MG63 (cell line): ENCODE measurements at regions not wholly inside any gene's neighbourhood (a gene's known extent, or its start where the extent isn't known, plus 50 kb on each side); places are given as distances from the start of the nearest gene placed in this dataset.
A peak's percentile ranks its signal among the peaks of the same experiment; 100 is the strongest.
"Not testable (repeated sequence)": the region's sequence is repeated elsewhere in the genome, so short reads cannot be mapped to it uniquely, and the experiment has no call there.

Experiments
- DNase-seq: peaks from one replicate; pipeline ENCODE4 v3.0.0-alpha.2; 2020
- H3K27me3 ChIP-seq: fragments of 250-450 bp; sonication (Bioruptor Pico); 2 replicates; pipeline ENCODE4 v1.5.1; 2020; ENCODE audit warnings: mild to moderate bottlenecking, moderate library complexity
- H3K36me3 ChIP-seq: fragments of 250-450 bp; sonication (Bioruptor Pico); 2 replicates; pipeline ENCODE4 v1.5.1; 2020; ENCODE audit warnings: mild to moderate bottlenecking, moderate library complexity
- H3K4me3 ChIP-seq: fragments of 250-450 bp; sonication (Bioruptor Pico); 2 replicates; pipeline ENCODE4 v1.5.1; 2020; ENCODE audit warnings: mild to moderate bottlenecking, moderate library complexity
- H3K9me3 ChIP-seq: fragments of 250-450 bp; sonication (Bioruptor Pico); 2 replicates; pipeline ENCODE4 v1.5.1; 2020; ENCODE audit warnings: mild to moderate bottlenecking, moderate library complexity

DNA sequence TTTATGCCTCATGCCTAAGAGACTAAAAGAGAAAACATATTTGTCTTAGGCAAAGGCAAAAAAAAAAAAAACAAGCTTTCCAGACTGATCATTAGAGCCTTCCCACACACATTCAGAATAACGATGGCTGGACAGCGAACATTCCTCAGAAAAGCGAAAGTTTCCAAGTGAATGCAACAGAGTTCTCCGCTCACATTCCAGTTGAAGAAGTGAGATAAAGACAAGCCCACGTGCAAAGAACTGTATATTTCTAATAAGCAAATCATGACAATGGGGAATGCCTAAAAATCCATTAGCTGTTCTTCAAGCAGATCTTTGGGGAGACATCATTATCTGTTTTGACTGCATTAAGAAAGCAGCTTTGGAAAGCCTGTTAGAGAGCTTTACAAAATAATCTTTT lies 347.9 kb downstream of the METTL4 start:
- Histone ChIP-seq H3K4me3 (no peak overlapping the region), H3K36me3 (no peaks in the 10 kb centered on the region), H3K27me3 (no peaks in the 10 kb centered on the region), H3K9me3 (no peaks in the 10 kb centered on the region)
- no peak for DNase-seq

GRCh38 chr18:2223849-2224248 lies 347.5 kb downstream of the METTL4 start:
- no peak for DNase-seq
- no peaks in the 10 kb centered on the region for H3K27me3 ChIP-seq
- H3K36me3 ChIP-seq, result no peaks in the 10 kb centered on the region
- H3K9me3 ChIP-seq, result no peaks in the 10 kb centered on the region
- H3K4me3 ChIP-seq, result no peak overlapping the region

GRCh38 chr18:2236232-2236631 lies 335.1 kb downstream of the METTL4 start:
- DNase-seq, result no peak
- Histone ChIP-seq H3K27me3 (no peaks in the 10 kb centered on the region), H3K36me3 (no peaks in the 10 kb centered on the region), H3K4me3 (no peak overlapping the region), H3K9me3 (no peaks in the 10 kb centered on the region)

DNA sequence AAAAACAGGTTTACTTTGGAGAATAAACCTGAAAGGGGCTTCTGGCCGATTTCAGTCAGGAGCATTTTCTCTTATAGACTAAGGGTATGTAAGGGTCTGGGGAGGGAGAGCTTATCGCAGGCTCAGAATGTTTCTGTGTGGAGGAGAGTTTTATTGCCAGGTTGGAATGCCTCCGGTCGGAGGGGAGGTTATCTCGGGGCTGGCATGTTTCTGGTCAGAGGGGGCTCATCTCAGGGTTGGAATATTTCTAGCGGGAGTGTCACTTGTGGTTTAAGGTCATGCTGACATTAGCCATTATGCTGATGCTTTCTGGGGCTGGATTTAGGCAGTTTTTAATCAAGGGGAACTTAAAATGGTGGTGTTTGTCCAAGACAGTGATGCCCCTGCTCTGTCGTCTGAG lies 333.6 kb downstream of the METTL4 start:
- Histone ChIP-seq H3K4me3 (no peak overlapping the region), H3K9me3 (no peaks in the 10 kb centered on the region), H3K36me3 (no peaks in the 10 kb centered on the region), H3K27me3 (no peaks in the 10 kb centered on the region)
- no peak for DNase-seq

DNA sequence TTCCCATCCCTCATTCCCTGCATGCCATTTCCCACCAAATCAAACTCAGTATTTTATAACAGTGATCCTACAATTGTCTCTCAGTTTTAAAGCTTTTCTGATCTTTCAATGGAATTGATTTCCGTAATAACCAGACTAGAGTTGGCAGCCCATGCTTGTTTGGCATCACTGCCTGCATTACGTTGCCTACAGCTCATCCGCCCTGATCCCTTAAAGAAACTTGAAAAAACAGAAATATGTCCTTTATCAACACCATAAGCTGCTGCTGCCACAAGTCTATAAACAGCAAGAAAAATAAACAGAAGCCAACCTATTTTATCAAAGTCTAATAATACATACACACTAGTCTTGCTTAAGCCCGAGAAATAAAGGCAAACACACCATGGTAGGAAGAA lies 331.0 kb downstream of the METTL4 start:
- Histone ChIP-seq H3K9me3 (no peaks in the 10 kb centered on the region), H3K4me3 (no peak overlapping the region)
- peak; percentile 69 for DNase-seq

DNA sequence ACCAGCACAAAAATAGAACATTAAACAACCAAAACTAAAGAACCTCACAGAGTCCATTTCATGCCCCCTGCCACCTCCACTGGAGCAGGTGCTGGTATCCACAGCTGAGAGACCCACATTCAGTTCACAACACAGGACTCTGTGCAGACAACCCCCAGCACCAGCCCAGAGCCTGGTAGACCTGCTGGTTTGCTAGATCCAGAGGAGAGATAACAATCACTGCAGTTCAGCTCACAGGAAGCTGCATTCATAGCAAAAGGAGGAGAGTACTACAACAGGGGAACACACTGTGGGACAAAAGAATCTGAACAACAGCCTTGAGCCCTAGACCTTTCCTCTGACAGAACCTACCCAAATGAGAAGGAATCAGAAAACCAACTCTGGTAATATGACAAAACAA lies 326.7 kb downstream of the METTL4 start:
- no peak for DNase-seq
- Histone ChIP-seq H3K9me3 (no peaks in the 10 kb centered on the region), H3K27me3 (no peaks in the 10 kb centered on the region), H3K4me3 (no peak overlapping the region), H3K36me3 (no peaks in the 10 kb centered on the region)

More for the DNA sequence above, 331.0 kb downstream of the METTL4 start:
- Histone ChIP-seq H3K27me3 (no peaks in the 10 kb centered on the region), H3K36me3 (no peaks in the 10 kb centered on the region)

- DNase-seq, H3K36me3 ChIP-seq, H3K27me3 ChIP-seq, H3K4me3 ChIP-seq, H3K9me3 ChIP-seq: not testable (repeated sequence)
Observed at GRCh38 chr18:2247101-2247500, 324.2 kb downstream of the METTL4 start.

DNA sequence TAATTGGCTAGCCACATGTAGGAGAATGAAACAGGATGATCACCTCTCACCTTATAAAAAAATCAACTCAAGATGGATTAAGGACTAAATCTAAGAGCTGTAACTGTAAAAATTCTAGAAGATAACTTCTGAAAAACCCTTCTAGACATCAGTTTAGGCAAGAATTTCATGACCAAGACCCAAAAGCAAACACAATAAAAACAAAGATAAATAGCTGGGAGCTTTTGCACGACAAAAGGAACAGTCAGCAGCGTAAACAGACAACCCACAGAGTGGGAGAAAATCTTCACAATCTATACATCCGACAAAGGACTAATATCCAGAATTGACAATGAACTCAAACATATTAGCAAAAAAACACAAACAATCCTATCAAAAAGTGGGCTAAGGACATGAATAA lies 316.3 kb downstream of the METTL4 start:
- H3K9me3 ChIP-seq, result no peaks in the 10 kb centered on the region
- no peaks in the 10 kb centered on the region for H3K27me3 ChIP-seq
- H3K36me3 ChIP-seq, result no peaks in the 10 kb centered on the region
- DNase-seq, result no peak
- H3K4me3 ChIP-seq, result no peak overlapping the region

GRCh38 chr18:2256577-2256976 lies 314.7 kb downstream of the METTL4 start:
- H3K36me3 ChIP-seq, result no peaks in the 10 kb centered on the region
- H3K27me3 ChIP-seq, result no peaks in the 10 kb centered on the region
- no peak overlapping the region for H3K4me3 ChIP-seq
- no peaks in the 10 kb centered on the region for H3K9me3 ChIP-seq
- no peak for DNase-seq

- Histone ChIP-seq H3K9me3 (no peaks in the 10 kb centered on the region), H3K27me3 (no peaks in the 10 kb centered on the region), H3K36me3 (no peaks in the 10 kb centered on the region), H3K4me3 (no peak overlapping the region)
- no peak for DNase-seq
Observed at GRCh38 chr18:2258954-2259353, 312.4 kb downstream of the METTL4 start.

- Histone ChIP-seq H3K36me3 (no peaks in the 10 kb centered on the region), H3K9me3 (no peaks in the 10 kb centered on the region), H3K27me3 (no peaks in the 10 kb centered on the region), H3K4me3 (no peak overlapping the region)
- no peak for DNase-seq
Observed at GRCh38 chr18:2263303-2263890, 307.9 kb downstream of the METTL4 start.

DNA sequence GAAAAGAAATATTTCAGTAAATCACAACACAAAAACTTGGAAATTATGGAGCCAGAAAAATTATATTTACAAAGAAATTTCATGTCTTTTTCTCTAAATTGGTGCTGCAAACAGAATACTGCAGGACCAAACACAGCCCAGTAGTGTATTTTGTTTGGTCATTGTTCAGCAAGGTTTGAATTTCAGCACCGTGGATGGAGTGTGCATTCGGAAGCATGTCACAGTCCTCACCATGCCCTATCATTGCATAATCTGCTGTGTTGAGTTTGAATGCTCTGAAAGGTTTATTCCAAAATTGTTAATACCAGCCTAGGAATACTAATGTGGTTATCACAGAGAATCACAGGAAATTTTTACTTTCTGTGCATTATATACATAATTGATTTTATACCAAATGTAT lies 296.7 kb downstream of the METTL4 start:
- H3K4me3 ChIP-seq, result no peak overlapping the region
- no peaks in the 10 kb centered on the region for H3K36me3 ChIP-seq
- peaks cover 2% of the 10 kb centered on the region; the same call in 1 of the 2 replicates for H3K9me3 ChIP-seq
- H3K27me3 ChIP-seq, result no peaks in the 10 kb centered on the region
- DNase-seq, result no peak

DNA sequence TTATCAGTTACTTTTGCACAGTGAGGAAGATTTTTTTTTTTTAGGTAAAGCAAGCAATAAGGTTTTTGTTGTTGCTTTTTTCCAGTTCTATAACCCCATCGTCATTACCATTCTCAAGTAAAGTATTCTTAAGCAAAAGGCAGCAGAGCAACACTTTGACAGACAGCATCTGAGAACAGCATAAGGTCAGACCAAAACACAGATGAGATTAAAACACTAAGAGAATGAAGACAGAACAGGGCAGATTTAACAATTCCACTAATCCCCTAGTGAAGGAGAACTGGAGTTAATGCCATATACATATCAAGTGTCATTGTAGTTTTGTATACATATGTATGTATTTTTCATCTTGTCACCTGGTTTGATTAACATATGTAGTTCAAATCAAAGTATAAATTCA lies 290.2 kb downstream of the METTL4 start:
- no peaks in the 10 kb centered on the region for H3K27me3 ChIP-seq
- H3K4me3 ChIP-seq, result no peak overlapping the region
- no peaks in the 10 kb centered on the region for H3K9me3 ChIP-seq
- no peak for DNase-seq
- H3K36me3 ChIP-seq, result no peaks in the 10 kb centered on the region

- no peak for DNase-seq
- no peaks in the 10 kb centered on the region for H3K36me3 ChIP-seq
- no peaks in the 10 kb centered on the region for H3K27me3 ChIP-seq
- no peak overlapping the region for H3K4me3 ChIP-seq
- H3K9me3 ChIP-seq, result no peaks in the 10 kb centered on the region
Observed at GRCh38 chr18:2281523-2282199, 289.6 kb downstream of the METTL4 start.

DNA sequence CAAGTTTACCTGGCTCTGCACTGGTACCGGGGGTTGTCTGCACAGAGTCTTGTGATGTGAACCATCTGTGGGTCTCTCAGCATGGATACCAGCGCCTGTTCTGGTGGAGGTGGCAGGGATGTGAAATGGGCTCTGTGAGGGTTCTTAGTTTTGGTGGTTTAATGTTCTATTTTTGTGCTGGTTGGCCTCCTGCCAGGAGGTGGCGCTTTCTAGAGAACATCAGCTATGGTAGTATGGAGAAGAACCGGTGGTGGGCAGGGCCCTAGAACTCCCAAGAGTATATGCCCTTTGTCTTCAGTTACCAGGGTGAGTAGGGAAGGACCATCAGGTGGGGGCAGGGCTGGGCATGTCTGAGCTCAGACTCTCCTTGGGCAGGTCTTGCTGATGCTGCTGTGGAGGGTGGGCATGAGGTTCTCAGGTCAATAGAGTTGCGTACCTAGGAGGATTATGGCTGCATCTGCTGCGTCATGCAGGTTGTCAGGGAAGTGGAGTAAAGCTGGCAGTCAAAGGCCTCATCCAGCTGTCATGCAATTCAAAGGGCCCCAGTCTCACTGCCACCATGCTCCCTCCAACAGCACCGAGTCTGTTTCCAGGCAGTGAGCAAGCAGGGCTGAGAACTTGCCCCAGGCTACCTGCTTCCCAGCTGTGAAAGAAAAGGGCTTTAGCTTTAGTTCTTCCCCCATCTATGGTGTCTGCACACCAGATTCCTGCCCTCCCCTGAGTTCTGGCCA lies 278.0 kb downstream of the METTL4 start:
- Histone ChIP-seq H3K36me3 (no peaks in the 10 kb centered on the region), H3K4me3 (no peak overlapping the region), H3K9me3 (no peaks in the 10 kb centered on the region; the same call in 1 of the 2 replicates), H3K27me3 (no peaks in the 10 kb centered on the region)
- no peak for DNase-seq

DNA sequence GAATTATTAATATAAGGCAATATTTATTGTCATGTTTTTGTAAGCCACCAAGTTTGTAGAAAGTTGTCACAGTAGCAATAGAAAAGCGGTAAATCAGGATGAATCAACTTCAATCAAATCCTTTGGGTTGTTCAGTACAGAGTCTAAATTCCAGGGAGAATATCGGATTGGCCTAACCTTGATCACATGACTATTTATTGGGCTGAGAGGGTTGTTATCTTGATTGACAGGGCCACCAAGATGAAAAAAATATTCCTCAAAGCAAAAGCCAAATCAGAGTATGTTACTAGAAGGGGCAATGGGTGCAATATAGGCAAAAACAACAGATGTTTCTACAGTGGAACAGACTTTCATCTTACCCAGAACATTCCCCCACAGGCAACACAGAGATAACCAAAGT lies 270.0 kb downstream of the METTL4 start:
- no peaks in the 10 kb centered on the region for H3K36me3 ChIP-seq
- no peaks in the 10 kb centered on the region; the same call in none of the 2 replicates for H3K9me3 ChIP-seq
- H3K4me3 ChIP-seq, result no peak overlapping the region
- H3K27me3 ChIP-seq, result no peaks in the 10 kb centered on the region
- no peak for DNase-seq

DNA sequence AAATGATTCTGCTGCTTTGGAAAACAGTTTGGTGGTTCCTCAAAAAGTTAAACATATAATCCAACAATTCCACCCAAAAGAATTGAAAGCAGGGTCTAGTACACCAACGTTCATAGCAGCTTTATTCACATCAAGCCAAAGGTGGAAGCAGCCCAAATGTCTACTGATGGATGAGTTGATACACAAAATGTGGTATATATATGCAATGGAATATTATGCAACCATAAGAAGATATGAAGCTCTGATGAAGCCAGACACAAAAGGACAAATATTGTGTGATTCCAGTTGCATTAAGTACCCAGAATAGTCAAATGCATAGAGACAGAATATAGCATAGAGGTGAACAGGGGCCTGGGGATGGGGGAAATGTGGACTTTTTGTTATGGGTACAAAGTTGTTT lies 269.3 kb downstream of the METTL4 start:
- H3K36me3 ChIP-seq, result no peaks in the 10 kb centered on the region
- no peak for DNase-seq
- H3K27me3 ChIP-seq, result no peaks in the 10 kb centered on the region
- H3K9me3 ChIP-seq, result no peaks in the 10 kb centered on the region; the same call in none of the 2 replicates
- no peak overlapping the region for H3K4me3 ChIP-seq
